GM12878 (cell line): ENCODE measurements at regions not wholly inside any gene's neighbourhood (a gene's known extent, or its start where the extent isn't known, plus 50 kb on each side); places are given as distances from the start of the nearest gene placed in this dataset.

ENCODE experiments used
- ATAC-seq: fragments of 200-7000 bp; cut with Tn5 transposase; 3 replicates; pipeline ENCODE4 v1.9.1; 2020; ENCODE audit warnings: mild to moderate bottlenecking, moderate library complexity
- BruUV-seq: library from RNA; stranded (reverse); fragments of 400-500 nt; replicated peaks from 2 replicates; lab custom pipeline; 2021; lab: Mats Ljungman, UMichigan
- CTCF ChIA-PET: fragments of 300-600 bp; sonication (Branson Sonifier 250); formaldehyde crosslinking; extraction: SDS; loops from one replicate; lab custom pipeline; 2021; ENCODE audit warnings: inconsistent platforms; lab: Yijun Ruan, JAX
- POLR2A ChIA-PET: fragments of 350-600 bp; formaldehyde crosslinking; extraction: SDS; loops from one replicate; lab custom pipeline; 2021; ENCODE audit warnings: inconsistent platforms; lab: Charles Lee
- RAD21 ChIA-PET: fragments of 300-600 bp; sonication (Branson Sonifier 250); formaldehyde crosslinking; loops from one replicate; lab custom pipeline; 2023; ENCODE audit warnings: antibody characterized with exemption; ENCODE audit not compliant: unreplicated experiment; lab: Charles Lee
- SMC1A ChIA-PET: fragments of 300-600 bp; sonication (Branson Sonifier 250); formaldehyde crosslinking; loops from one replicate; lab custom pipeline; 2023; ENCODE audit not compliant: unreplicated experiment, uncharacterized antibody; lab: Charles Lee
- DNase-seq: peaks from one replicate; pipeline ENCODE4 v3.0.0-alpha.2; 2011; ENCODE audit warnings: low read depth, low spot score
- FAIRE-seq: peaks from 3 replicates; lab custom pipeline; 2011; peaks lifted over from hg19 to GRCh38; lab: Jason Lieb, UNC
- H2AFZ ChIP-seq: 2 replicates; pipeline ENCODE4 v1.6.0; 2011; ENCODE audit warnings: low read depth, low read length, control low read depth; ENCODE audit not compliant: control insufficient read depth
- H3K27ac ChIP-seq: 2 replicates; pipeline ENCODE4 v1.5.1; 2011; ENCODE audit warnings: control low read depth; ENCODE audit not compliant: control insufficient read depth, insufficient read depth
- H3K27me3 ChIP-seq, 2 experiments: replicated peaks in 1 of 2; 2 replicates each; pipeline versions ENCODE4 v1.6.0 to v1.6.1; 2011; ENCODE audit warnings: low read length in 1 of 2; ENCODE audit not compliant: control insufficient read depth in 2 of 2, insufficient read depth in 2 of 2
- H3K36me3 ChIP-seq, 2 experiments: 2 replicates each; pipeline ENCODE4 v1.5.1; 2011; ENCODE audit warnings: low read length in 1 of 2; ENCODE audit not compliant: control insufficient read depth in 2 of 2, insufficient read depth in 2 of 2
- H3K4me1 ChIP-seq: 2 replicates; pipeline ENCODE4 v1.6.1; 2011; ENCODE audit warnings: mild to moderate bottlenecking, low read length, moderate library complexity, mixed read lengths; ENCODE audit not compliant: control insufficient read depth, insufficient read depth
- H3K4me2 ChIP-seq: 2 replicates; pipeline ENCODE4 v1.6.0; 2011; ENCODE audit warnings: control low read depth; ENCODE audit not compliant: control insufficient read depth, insufficient read depth
- H3K4me3 ChIP-seq: fragments of 200-600 bp; sonication (generic); 2 replicates; pipeline ENCODE4 v1.5.1; 2016
- H3K79me2 ChIP-seq: 2 replicates; pipeline ENCODE4 v1.6.0; 2011; ENCODE audit warnings: low read length; ENCODE audit not compliant: control insufficient read depth, insufficient read depth
- H3K9ac ChIP-seq: 2 replicates; pipeline ENCODE4 v1.8.0; 2011; ENCODE audit warnings: low read length, control low read depth, mixed read lengths; ENCODE audit not compliant: control insufficient read depth, insufficient read depth
- H3K9me3 ChIP-seq: replicated peaks from 3 replicates; pipeline ENCODE4 v1.5.1; 2011; ENCODE audit warnings: mild to moderate bottlenecking, low read length; ENCODE audit not compliant: control insufficient read depth, insufficient read depth
- H4K20me1 ChIP-seq: 2 replicates; pipeline ENCODE4 v1.6.0; 2011; ENCODE audit not compliant: control insufficient read depth, insufficient read depth
- BCLAF1 ChIP-seq: fragments of 450-650 bp; IDR thresholded peaks from 2 replicates; pipeline ENCODE4 v1.6.1; 2017; ENCODE audit warnings: antibody characterized with exemption, mild to moderate bottlenecking, moderate library complexity
- CBFB ChIP-seq: IDR thresholded peaks from 2 replicates; pipeline ENCODE4 v1.6.1; 2016; ENCODE audit warnings: antibody characterized with exemption, low read depth
- CHD2 ChIP-seq: IDR thresholded peaks from 2 replicates; pipeline ENCODE4 v1.6.1; 2011; ENCODE audit warnings: low read depth, low read length, improper control_type of control experiment, borderline replicate concordance
- ELK1 ChIP-seq: IDR thresholded peaks from 2 replicates; pipeline ENCODE4 v1.6.1; 2012; ENCODE audit warnings: low read depth, low read length, improper control_type of control experiment
- EZH2 ChIP-seq: IDR thresholded peaks from 2 replicates; pipeline ENCODE4 v1.6.1; 2012; ENCODE audit warnings: low read depth, mild to moderate bottlenecking, control low read depth, inconsistent platforms, low read length, borderline replicate concordance; ENCODE audit not compliant: control insufficient read depth
- HSF1 ChIP-seq: fragments of 150-350 bp; IDR thresholded peaks from 2 replicates; pipeline ENCODE4 v1.6.1; 2014; ENCODE audit warnings: mild to moderate bottlenecking, low read depth, low read length
- MLLT1 ChIP-seq: fragments of 450-650 bp; IDR thresholded peaks from 2 replicates; pipeline ENCODE4 v1.6.1; 2016; ENCODE audit warnings: mild to moderate bottlenecking
- NFXL1 ChIP-seq: fragments of 450-650 bp; IDR thresholded peaks from 2 replicates; pipeline ENCODE4 v1.6.1; 2017; ENCODE audit warnings: antibody characterized with exemption, mild to moderate bottlenecking, borderline replicate concordance
- NFYA ChIP-seq: IDR thresholded peaks from 2 replicates; pipeline ENCODE4 v1.6.1; 2011; ENCODE audit warnings: low read depth, mild to moderate bottlenecking, low read length, improper control_type of control experiment, borderline replicate concordance
- RELB ChIP-seq: fragments of 450-650 bp; IDR thresholded peaks from 2 replicates; pipeline ENCODE4 v1.6.1; 2017; ENCODE audit warnings: low read depth, mild to moderate bottlenecking, moderate library complexity
- SUPT20H ChIP-seq: IDR thresholded peaks from 2 replicates; pipeline ENCODE4 v1.6.1; 2011; ENCODE audit warnings: low read depth, mild to moderate bottlenecking, low read length, moderate library complexity, borderline replicate concordance; ENCODE audit not compliant: control insufficient read depth
- TAF1 ChIP-seq: IDR thresholded peaks from 2 replicates; pipeline ENCODE4 v1.6.1; 2011; ENCODE audit warnings: mild to moderate bottlenecking, low read depth, low read length, borderline replicate concordance
- WGBS: methylation state at CpG from one replicate; pipeline ENCODE4 v1.1.6; 2016; ENCODE audit warnings: low lambda C conversion rate; ENCODE audit not compliant: insufficient replicate concordance, insufficient coverage; ENCODE audit errors: missing lambda C conversion rate; 5-methylcytosine and 5-hydroxymethylcytosine counted together
- in situ Hi-C: fragments of 300-500 bp; cut with MboI; formaldehyde crosslinking; loops from 9 replicates; pipeline ENCODE4 v1.14.3; 2018; ENCODE audit warnings: mixed read lengths
- intact Hi-C: fragments of 100-400 bp; cut with micrococcal nuclease; formaldehyde crosslinking; loops from one replicate; pipeline ENCODE4 v1.14.2; 2022; ENCODE audit not compliant: unreplicated experiment

GRCh38 chr3:157819270-157820156 lies 286.7 kb downstream of the SHOX2 start (continued):
- TF ChIP-seq RELB (no peak), CBFB (no peak), HSF1 (no peak), ELK1 (no peak)
- TF ChIP-seq, all 136 proteins: peak for 0

- no peaks in the 10 kb centered on the region for H3K79me2 ChIP-seq
- RAD21 ChIA-PET: no interaction called here
- no peak for FAIRE-seq
- in situ Hi-C loops: no loop called here
- H2AFZ ChIP-seq: no peak overlapping the region
- no peak for DNase-seq
- 0% methylated on average over 1 of the region's 1 CpG for WGBS
- H4K20me1 ChIP-seq: no peaks in the 10 kb centered on the region
- intact Hi-C loops: no loop called here
- POLR2A ChIA-PET: no interaction called here
- no peaks in the 10 kb centered on the region for H3K4me1 ChIP-seq
- no peaks in the 10 kb centered on the region for H3K9me3 ChIP-seq
- H3K4me3 ChIP-seq: no peak overlapping the region
- CTCF ChIA-PET: interaction anchor here (0.7 kb wide), 1 partner anchor 185 kb away, joined by 4 read pairs; no protein-coding TSS in a partner anchor
- SMC1A ChIA-PET: interaction anchor here (1.1 kb wide), 1 partner anchor 11 kb away, joined by 5 read pairs; no protein-coding TSS in a partner anchor
- H3K27ac ChIP-seq: no peak overlapping the region
- no peak overlapping the region for H3K4me2 ChIP-seq
- no peak overlapping the region for H3K9ac ChIP-seq
- no peaks in the 10 kb centered on the region for H3K27me3 ChIP-seq
- BruUV-seq: no TSS peak
- ATAC-seq: no peak
- no peaks in the 10 kb centered on the region for H3K36me3 ChIP-seq
- no peak for TF ChIP-seq SUPT20H
- TF ChIP-seq BCLAF1: no peak
- no peak for TF ChIP-seq NFXL1
- TF ChIP-seq MLLT1: no peak
- no peak for TF ChIP-seq TAF1
- no peak for TF ChIP-seq CHD2
- no peak for TF ChIP-seq NFYA
- no peak for TF ChIP-seq EZH2
Observed at GRCh38 chr3:157816896-157817295, 289.3 kb downstream of the SHOX2 start.
